ENCODE measurements at regions not wholly inside any gene's neighbourhood (a gene's known extent, or its start where the extent isn't known, plus 50 kb on each side); places are given as distances from the start of the nearest gene placed in this dataset.

- no peak for TF ChIP-seq CTCF (tag by site-specific recombination; IDR thresholded peaks at IDR 0.05)
- no peak for TF ChIP-seq YY1 (tag by site-specific recombination; IDR thresholded peaks at IDR 0.05)
- no peak for TF ChIP-seq ZNF707 (tag by site-specific recombination; IDR thresholded peaks at IDR 0.05)
- no peak for TF ChIP-seq ZNF146 (tag by site-specific recombination; IDR thresholded peaks at IDR 0.05)
- TF ChIP-seq ZNF473 (tag by site-specific recombination; IDR thresholded peaks at IDR 0.05), result no peak
- TF ChIP-seq ZNF704 (tag by site-specific recombination; IDR thresholded peaks at IDR 0.05), result no peak
- no peak for TF ChIP-seq ZNF394 (tag by site-specific recombination; IDR thresholded peaks at IDR 0.05; ENCODE audit: borderline replicate concordance)
- TF ChIP-seq IKZF3 (tag by site-specific recombination; IDR thresholded peaks at IDR 0.05), result no peak
- TF ChIP-seq GLI4 (tag by site-specific recombination; IDR thresholded peaks at IDR 0.05), result no peak
- TF ChIP-seq ELK4 (IDR thresholded peaks at IDR 0.05; ENCODE audit: borderline replicate concordance, low read depth, low read length), result no peak
Measured at GRCh38 chr14:49527221-49527620, 59.0 kb downstream of the RPS29 start.
